RWPE2 (cell line): ENCODE measurements at regions not wholly inside any gene's neighbourhood (a gene's known extent, or its start where the extent isn't known, plus 50 kb on each side); places are given as distances from the start of the nearest gene placed in this dataset.

Source experiments
- ATAC-seq: fragments of 200-7000 bp; cut with Tn5 transposase; 3 replicates; pipeline ENCODE4 v1.9.1; 2021; ENCODE audit warnings: low read depth
- DNase-seq: peaks from one replicate; pipeline ENCODE4 v3.0.0-alpha.2; 2020; ENCODE audit warnings: low spot score
- H3K27ac ChIP-seq: fragments of 450-650 bp; 2 replicates; pipeline ENCODE4 v1.5.1; 2017; ENCODE audit warnings: mild to moderate bottlenecking; ENCODE audit not compliant: poor library complexity, severe bottlenecking
- H3K27me3 ChIP-seq: fragments of 250-450 bp; sonication (Bioruptor Pico); 2 replicates; pipeline ENCODE4 v1.5.1; 2021; ENCODE audit warnings: mild to moderate bottlenecking, moderate library complexity; ENCODE audit not compliant: insufficient read depth, poor library complexity, severe bottlenecking
- H3K36me3 ChIP-seq: fragments of 250-450 bp; sonication (Bioruptor Pico); 2 replicates; pipeline ENCODE4 v1.5.1; 2020; ENCODE audit warnings: low read depth, mild to moderate bottlenecking, moderate library complexity
- H3K4me1 ChIP-seq: fragments of 250-450 bp; sonication (Bioruptor Pico); 2 replicates; pipeline ENCODE4 v1.5.1; 2021; ENCODE audit warnings: mild to moderate bottlenecking, moderate library complexity; ENCODE audit not compliant: insufficient read depth, poor library complexity, severe bottlenecking
- H3K4me3 ChIP-seq: fragments of 250-450 bp; sonication (Bioruptor Pico); 2 replicates; pipeline ENCODE4 v1.5.1; 2021; ENCODE audit warnings: mild to moderate bottlenecking, moderate library complexity; ENCODE audit not compliant: severe bottlenecking
- H3K9me3 ChIP-seq: fragments of 250-450 bp; sonication (Bioruptor Pico); 2 replicates; pipeline ENCODE4 v1.5.1; 2021; ENCODE audit warnings: mild to moderate bottlenecking, moderate library complexity; ENCODE audit not compliant: severe bottlenecking
- CTCF ChIP-seq: fragments of 450-650 bp; IDR thresholded peaks from one replicate; pipeline ENCODE4 v1.5.1; 2017; ENCODE audit warnings: mild to moderate bottlenecking, moderate library complexity; ENCODE audit not compliant: poor library complexity, severe bottlenecking

GRCh38 chr9:75414371-75415160, 326.3 kb downstream of the OSTF1 start:
- H3K27me3 ChIP-seq = peaks cover 17% of the 10 kb centered on the region
- H3K27ac ChIP-seq = no peak overlapping the region
- ATAC-seq = no peak
- no peak overlapping the region for H3K4me3 ChIP-seq
- H3K36me3 ChIP-seq = no peaks in the 10 kb centered on the region
- H3K4me1 ChIP-seq = no peaks in the 10 kb centered on the region
- no peaks in the 10 kb centered on the region for H3K9me3 ChIP-seq
- DNase-seq = no peak
- TF ChIP-seq CTCF = no peak

GRCh38 chr9:75417471-75417870, 329.2 kb downstream of the OSTF1 start:
- DNase-seq = no peak
- no peaks in the 10 kb centered on the region for H3K36me3 ChIP-seq
- H3K27me3 ChIP-seq = peaks cover 17% of the 10 kb centered on the region
- TF ChIP-seq CTCF = no peak
- no peak overlapping the region for H3K4me3 ChIP-seq
- no peak for ATAC-seq
- H3K4me1 ChIP-seq = no peaks in the 10 kb centered on the region
- H3K27ac ChIP-seq = no peak overlapping the region
- H3K9me3 ChIP-seq = no peaks in the 10 kb centered on the region

- ATAC-seq (no peak), DNase-seq (no peak)
- peaks cover 17% of the 10 kb centered on the region for H3K27me3 ChIP-seq
- H3K27ac ChIP-seq = no peak overlapping the region
- no peaks in the 10 kb centered on the region for H3K36me3 ChIP-seq
- H3K9me3 ChIP-seq = no peaks in the 10 kb centered on the region
- no peaks in the 10 kb centered on the region for H3K4me1 ChIP-seq
- H3K4me3 ChIP-seq = no peak overlapping the region
- no peak for TF ChIP-seq CTCF
Measured at GRCh38 chr9:75418518-75418917, 330.2 kb downstream of the OSTF1 start.

- H3K4me3 ChIP-seq = no peak overlapping the region
- no peak for DNase-seq
- ATAC-seq = no peak
- no peaks in the 10 kb centered on the region for H3K9me3 ChIP-seq
- H3K27ac ChIP-seq = no peak overlapping the region
- no peaks in the 10 kb centered on the region for H3K4me1 ChIP-seq
- no peaks in the 10 kb centered on the region for H3K36me3 ChIP-seq
- H3K27me3 ChIP-seq = no peaks in the 10 kb centered on the region
- no peak for TF ChIP-seq CTCF
Measured at GRCh38 chr9:75422944-75423522, 334.7 kb downstream of the OSTF1 start.
